ENCODE measurements at regions not wholly inside any gene's neighbourhood (a gene's known extent, or its start where the extent isn't known, plus 50 kb on each side); places are given as distances from the start of the nearest gene placed in this dataset.

- TF ChIP-seq SUZ12 (IDR thresholded peaks at IDR 0.05; ENCODE audit: low read depth, low read length), result no peak
- no peak for TF ChIP-seq FLYWCH1 (CRISPR knock-in tag; IDR thresholded peaks at IDR 0.05)
- TF ChIP-seq CTCF (CRISPR knock-in tag; IDR thresholded peaks at IDR 0.05), result no peak
- no peak for TF ChIP-seq FOSL2 (CRISPR knock-in tag; IDR thresholded peaks at IDR 0.05)
- TF ChIP-seq MTF2 (CRISPR knock-in tag; IDR thresholded peaks at IDR 0.05; ENCODE audit: borderline replicate concordance), result no peak
- TF ChIP-seq POLR2AphosphoS5 (IDR thresholded peaks at IDR 0.05; ENCODE audit: low read depth, low read length), result no peak
- no peak for TF ChIP-seq MLLT10 (CRISPR knock-in tag; IDR thresholded peaks at IDR 0.05)
Measured at GRCh38 chrX:110435196-110435595, 76.5 kb downstream of the RTL9 start.

Measured in HepG2 (cell line).